ENCODE measurements at regions not wholly inside any gene's neighbourhood (a gene's known extent, or its start where the extent isn't known, plus 50 kb on each side); places are given as distances from the start of the nearest gene placed in this dataset.

DNA sequence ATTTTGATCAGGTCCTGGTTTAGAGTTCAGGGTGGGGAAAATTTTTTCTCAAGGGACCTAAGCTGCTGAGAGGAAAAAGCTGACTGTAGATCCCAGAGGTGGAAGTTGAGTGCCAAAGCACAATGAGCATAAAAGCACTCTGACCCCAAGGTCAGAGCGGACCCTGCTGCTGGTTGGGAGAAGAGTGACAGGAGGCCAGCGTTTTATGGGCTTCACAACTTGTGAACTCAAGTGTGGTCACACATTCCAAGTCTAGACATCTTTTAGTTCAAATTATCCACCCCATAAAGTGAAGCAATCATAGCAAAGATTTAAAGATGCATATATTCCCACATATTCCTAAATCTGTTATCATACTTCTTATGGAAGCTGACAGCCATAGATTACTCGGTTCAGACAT, 220.3 kb downstream of the CHIC2 start:
- TF ChIP-seq, protein P1, sequence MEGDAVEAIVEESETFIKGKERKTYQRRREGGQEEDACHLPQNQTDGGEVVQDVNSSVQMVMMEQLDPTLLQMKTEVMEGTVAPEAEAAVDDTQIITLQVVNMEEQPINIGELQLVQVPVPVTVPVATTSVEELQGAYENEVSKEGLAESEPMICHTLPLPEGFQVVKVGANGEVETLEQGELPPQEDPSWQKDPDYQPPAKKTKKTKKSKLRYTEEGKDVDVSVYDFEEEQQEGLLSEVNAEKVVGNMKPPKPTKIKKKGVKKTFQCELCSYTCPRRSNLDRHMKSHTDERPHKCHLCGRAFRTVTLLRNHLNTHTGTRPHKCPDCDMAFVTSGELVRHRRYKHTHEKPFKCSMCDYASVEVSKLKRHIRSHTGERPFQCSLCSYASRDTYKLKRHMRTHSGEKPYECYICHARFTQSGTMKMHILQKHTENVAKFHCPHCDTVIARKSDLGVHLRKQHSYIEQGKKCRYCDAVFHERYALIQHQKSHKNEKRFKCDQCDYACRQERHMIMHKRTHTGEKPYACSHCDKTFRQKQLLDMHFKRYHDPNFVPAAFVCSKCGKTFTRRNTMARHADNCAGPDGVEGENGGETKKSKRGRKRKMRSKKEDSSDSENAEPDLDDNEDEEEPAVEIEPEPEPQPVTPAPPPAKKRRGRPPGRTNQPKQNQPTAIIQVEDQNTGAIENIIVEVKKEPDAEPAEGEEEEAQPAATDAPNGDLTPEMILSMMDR (IDR thresholded peaks at IDR 0.05) = no peak
- TF ChIP-seq POLR2A (IDR thresholded peaks at IDR 0.05) = no peak

All from lower leg skin (tissue), 3 donors.